D721Med (cell line): ENCODE measurements at regions not wholly inside any gene's neighbourhood (a gene's known extent, or its start where the extent isn't known, plus 50 kb on each side); places are given as distances from the start of the nearest gene placed in this dataset.

ENCODE experiments used
- DNase-seq: peaks from one replicate; pipeline ENCODE4 v3.0.0; 2011; ENCODE audit warnings: low spot score; ENCODE audit not compliant: insufficient read length
- FAIRE-seq: peaks from 2 replicates; lab custom pipeline; 2011; peaks lifted over from hg19 to GRCh38; lab: Jason Lieb, UNC
- CTCF ChIP-seq: IDR thresholded peaks from 2 replicates; pipeline ENCODE4 v1.5.1; 2012; ENCODE audit warnings: mild to moderate bottlenecking, control low read depth; ENCODE audit not compliant: insufficient read depth; ENCODE audit errors: missing control alignments

- FAIRE-seq = no peak
- DNase-seq = no peak
- TF ChIP-seq CTCF = no peak
These were observed 1004.2 kb downstream of the UQCRFS1 start for GRCh38 chr19:28208745-28209144.

- FAIRE-seq (no peak), DNase-seq (no peak)
- TF ChIP-seq CTCF = no peak
These were observed 1005.7 kb downstream of the UQCRFS1 start for GRCh38 chr19:28207244-28207643.

DNA sequence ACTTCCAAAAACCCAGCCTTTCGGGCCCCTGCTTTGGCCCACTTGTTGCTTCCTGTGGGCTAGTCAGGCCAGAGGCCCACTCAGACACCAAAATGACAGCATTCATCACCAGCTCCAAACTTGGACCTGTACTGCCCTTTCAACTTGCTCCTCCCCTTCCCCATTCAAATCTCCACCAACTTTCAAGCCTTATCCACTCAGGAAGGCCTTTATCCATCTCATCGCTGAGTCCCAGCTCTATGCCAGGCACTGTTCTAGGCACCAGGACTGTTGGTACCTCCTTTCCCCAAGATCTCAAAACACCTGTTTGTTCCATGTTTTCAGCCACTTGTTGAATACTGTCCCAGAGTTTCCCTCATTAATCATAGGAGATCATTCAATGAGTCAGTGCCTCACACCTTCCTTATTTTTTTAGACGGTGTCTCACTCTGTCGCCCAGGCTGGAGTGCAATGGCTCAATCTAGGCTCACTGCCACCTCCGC, 1011.4 kb downstream of the UQCRFS1 start:
- DNase-seq (no peak), FAIRE-seq (no peak)
- TF ChIP-seq CTCF = no peak

DNA sequence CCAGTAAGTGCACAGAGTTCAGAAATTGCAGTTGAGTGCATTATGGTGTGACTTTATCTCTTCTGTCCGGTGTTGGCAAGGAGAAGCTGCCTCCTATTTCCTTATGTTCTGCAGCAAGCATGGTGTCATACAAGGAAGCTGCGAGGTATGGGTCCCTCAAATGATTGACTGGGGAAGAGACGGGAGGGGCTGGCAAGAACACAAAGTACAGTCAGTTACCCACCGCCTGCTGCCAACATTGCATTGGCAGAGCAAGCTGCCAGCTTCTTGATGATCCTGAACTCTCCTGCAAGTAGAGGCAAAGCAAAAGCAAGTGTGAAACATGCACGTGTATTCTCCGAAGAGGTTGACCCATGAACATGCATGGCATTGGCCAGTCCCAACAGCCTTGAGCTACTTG, 1013.6 kb downstream of the UQCRFS1 start:
- FAIRE-seq (no peak), DNase-seq (no peak)
- TF ChIP-seq CTCF = no peak

DNA sequence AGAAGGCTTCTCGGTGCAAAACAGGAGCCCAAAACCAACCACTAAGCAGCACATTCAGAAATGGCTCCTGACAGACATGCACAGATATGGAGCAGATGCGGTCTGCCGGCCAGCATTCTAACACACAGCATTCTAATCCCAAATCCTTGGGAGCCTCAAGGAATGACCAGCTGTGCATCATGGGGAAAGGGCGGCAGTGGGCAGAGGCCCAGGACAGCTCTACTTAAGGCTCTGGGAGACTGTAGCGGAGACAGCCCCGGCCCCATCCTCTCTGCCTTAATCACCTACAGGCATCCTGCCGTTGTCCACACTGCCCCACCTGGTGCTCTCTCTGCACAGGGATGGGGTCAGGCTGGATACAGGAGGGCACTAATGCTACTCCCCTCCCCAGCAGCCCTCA, 1016.0 kb downstream of the UQCRFS1 start:
- DNase-seq (no peak), FAIRE-seq (no peak)
- no peak for TF ChIP-seq CTCF

- FAIRE-seq (no peak), DNase-seq (no peak)
- no peak for TF ChIP-seq CTCF
These were observed 1016.9 kb downstream of the UQCRFS1 start for GRCh38 chr19:28196101-28196500.

DNA sequence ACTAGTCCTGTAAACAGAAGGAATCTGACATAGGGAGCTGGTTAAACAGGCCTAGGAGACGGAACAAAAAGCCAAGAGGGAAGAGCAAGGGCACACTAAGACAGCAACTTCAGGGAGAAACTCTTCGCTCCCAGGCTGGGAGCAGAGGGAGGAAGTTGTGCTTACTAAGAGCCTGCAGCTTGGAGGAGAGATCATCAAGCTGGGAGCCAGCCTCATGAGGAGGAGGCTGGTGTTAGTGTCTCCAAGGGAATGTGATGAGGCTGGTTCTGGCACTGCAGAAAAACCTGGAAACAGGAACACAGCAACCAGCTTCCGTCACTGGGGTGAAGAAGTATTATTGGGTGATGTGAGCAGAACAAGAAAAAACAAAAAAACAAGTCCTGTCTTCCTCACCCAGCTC, 1027.3 kb downstream of the UQCRFS1 start:
- DNase-seq = no peak
- no peak for TF ChIP-seq CTCF
- no peak for FAIRE-seq
